ENCODE measurements at regions not wholly inside any gene's neighbourhood (a gene's known extent, or its start where the extent isn't known, plus 50 kb on each side); places are given as distances from the start of the nearest gene placed in this dataset.

DNA sequence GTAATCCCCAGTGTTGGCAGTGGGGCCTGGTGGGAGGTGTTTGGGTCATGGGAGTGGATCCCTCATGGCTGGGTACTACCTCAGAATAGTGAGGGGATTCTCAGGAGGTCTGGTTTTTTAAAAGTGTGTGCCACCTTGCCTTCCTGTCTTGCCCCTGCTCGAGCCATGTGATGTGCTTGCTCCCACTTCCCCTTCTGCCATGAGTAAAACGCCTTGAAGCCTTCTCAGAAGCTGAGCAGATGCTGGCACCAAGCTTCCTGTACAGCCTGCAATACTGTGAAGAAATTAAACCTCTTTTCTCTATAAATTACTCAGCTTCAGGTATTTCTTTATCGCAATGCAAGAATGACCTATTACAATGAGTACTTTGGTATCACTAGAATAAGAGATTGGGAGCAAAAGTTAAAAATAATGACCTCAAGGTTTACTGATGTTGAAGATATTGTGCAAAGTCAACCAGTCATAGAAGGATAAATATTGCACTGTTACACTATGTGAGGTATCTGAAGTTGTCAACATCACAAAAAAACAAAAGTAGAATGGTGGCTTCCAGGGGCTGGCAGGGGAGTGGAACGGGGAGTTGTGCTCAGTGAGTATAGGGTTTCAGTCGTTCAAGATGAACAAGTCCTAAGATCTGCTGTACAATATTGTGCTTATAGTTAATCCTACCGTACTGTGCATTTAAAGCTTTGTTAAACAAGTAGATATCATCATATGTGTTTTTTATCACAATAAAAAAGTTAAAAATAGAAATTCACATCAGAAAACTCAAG, 938.3 kb upstream of the CNTNAP5 start:
- DNase-seq, result no peak

DNA sequence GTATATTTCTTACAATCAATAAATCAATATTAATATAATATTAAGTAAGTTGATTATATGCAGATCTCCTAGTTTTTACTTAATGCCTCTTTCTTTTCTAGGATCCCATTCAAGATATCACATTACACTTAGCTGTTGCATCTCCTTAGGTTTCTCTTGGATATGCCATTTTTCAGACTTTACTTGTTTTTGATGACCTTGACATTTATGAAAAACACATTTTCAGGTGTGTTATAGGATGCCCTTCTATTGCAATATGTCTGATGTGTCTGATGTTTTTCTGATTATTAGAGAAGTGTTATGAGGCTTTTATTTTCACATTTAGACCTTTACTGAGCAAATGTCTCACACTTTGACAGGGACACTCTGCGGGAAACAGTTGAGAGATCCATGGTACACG, 933.6 kb upstream of the CNTNAP5 start:
- no peak for DNase-seq

GRCh38 chr2:123093199-123093598, 931.9 kb upstream of the CNTNAP5 start:
- no peak for DNase-seq

- DNase-seq, result no peak
Measured at GRCh38 chr2:123095219-123095835, 929.8 kb upstream of the CNTNAP5 start.

GRCh38 chr2:123098619-123099018, 926.5 kb upstream of the CNTNAP5 start:
- no peak for DNase-seq

DNA sequence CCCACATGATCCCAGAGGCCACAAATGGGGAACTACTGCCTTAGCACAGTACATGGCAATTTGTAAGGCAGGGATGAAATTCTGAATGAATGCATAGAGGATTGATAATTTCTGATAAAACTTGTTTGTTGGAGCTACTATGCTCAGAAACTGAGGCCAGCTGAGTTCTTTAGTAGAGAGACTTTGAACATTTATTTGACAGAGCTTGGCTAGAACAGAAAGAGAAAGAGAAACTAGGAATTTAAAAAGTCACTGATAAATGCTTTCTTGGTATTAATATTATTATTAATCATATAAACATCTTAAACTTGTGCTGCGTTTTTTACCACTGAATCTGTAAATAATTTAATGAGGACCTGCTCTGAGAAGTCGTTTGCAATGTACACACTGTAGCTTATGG, 923.7 kb upstream of the CNTNAP5 start:
- no peak for DNase-seq

DNA sequence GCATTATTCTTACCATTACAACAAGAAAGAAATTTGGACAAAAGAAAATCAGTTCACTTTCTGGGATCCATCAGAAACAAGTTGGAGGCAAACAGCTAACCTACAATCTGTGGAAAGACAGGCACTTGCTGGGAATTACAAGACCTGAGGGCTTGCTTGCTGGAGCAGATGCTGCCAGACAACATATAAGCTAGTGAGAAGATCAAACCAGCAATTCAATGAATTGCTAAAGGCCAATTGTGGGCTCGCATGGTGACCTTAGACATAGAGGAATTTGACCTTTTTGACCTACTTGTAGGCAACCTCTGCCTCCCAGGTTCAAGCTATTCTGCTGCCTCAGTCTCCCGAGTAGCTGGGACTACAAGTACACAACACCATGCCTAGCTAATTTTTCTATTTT, 921.2 kb upstream of the CNTNAP5 start:
- no peak for DNase-seq

DNA sequence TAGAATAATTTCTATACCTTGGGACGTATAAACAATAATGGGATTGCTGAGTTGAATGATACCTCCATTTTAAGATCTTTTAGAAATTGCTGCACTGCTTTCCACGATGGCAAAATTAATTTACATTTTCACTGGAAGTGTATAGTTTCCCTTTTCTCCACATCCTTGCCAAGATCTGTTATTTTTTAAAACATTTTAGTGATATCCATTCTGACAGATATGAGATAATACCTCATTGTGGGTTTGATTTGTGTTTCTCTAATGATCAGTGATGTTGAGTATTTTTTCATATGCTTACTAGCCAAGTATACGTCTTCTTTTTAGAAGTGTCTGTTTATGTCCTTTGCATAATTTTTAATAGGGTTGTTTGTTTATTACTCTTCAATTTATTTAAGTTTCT, 908.5 kb upstream of the CNTNAP5 start:
- DNase-seq, result no peak

- DNase-seq, result no peak
Measured at GRCh38 chr2:123127236-123127635, 897.9 kb upstream of the CNTNAP5 start.

DNA sequence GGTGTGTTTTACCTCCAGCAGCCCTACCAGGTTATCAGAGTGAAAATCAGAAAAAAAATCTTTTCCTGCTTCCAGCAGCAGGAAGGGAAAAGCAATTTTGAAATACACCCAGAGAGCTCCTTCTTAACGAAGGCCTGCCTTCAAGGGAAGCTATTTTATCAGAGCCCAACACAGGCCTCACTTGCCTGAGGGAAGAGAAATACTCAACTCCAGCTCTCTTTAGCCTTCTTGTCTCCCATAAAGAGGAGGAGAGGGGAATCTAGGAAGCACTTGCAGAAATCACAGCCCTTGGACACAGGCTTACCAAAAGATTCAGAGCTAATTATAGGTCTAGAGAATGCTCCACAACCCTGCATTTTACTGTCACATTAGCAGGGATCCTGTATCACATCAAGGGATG, 896.1 kb upstream of the CNTNAP5 start:
- no peak for DNase-seq

DNA sequence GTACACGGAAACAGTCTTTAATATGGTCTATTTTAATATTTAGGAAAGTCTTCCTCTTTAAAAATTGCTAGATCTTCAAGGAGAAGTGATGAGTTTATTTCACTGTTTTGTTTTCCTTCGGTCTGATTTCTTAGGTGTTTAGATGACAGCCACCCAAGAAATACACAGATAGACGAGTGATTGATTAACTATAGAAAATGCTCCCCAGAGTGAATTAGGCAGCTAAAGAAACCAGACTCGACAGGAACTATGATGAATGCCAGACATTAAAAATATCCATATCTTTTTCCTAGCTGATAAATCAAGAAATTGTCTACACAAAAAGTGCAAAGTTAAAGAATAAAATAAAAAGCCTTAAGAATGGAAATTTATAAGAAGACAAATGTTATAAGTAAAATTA, 888.7 kb upstream of the CNTNAP5 start:
- DNase-seq, result no peak

- no peak for DNase-seq
Measured at GRCh38 chr2:123144082-123144481, 881.0 kb upstream of the CNTNAP5 start.

DNA sequence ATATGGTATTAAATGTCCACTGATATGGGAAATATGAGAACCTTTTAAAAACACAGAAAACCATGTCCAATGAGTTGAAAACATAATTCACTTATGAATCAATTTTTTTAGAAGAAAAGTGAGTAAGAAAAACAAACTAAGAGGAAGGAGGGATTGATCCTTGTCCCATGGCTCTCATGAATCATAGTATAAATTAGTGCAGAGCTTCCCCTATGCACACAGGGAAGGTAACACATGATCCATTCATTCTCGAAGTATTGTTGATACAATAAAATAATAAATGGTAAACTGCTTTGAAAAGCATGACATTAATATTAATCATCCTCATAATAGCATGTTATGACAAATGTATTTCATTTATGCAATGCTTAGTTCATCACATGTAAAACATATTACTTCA, 872.0 kb upstream of the CNTNAP5 start:
- DNase-seq, result no peak

GRCh38 chr2:123154195-123154594, 870.9 kb upstream of the CNTNAP5 start:
- no peak for DNase-seq

DNA sequence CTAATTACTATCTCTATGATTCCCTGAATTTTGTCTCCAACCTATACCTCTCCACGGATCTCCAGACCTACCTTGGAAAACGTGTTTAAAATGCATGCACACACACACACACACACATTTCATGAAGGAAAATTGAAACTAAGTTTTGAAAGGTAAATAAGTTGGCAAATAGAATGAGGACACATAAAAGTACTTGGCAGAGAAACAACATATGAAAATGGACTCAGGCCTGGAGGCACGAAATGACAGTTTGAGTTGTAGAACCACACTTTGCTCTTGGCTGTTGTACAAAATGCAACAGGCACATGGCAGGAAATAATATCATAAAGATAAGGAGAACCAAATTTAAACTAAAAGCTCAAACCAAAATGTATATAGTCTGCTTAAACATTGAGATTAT, 868.1 kb upstream of the CNTNAP5 start:
- DNase-seq, result no peak

- no peak for DNase-seq
Measured at GRCh38 chr2:123162400-123163016, 862.6 kb upstream of the CNTNAP5 start.

GRCh38 chr2:123163398-123163797, 861.7 kb upstream of the CNTNAP5 start:
- no peak for DNase-seq

DNA sequence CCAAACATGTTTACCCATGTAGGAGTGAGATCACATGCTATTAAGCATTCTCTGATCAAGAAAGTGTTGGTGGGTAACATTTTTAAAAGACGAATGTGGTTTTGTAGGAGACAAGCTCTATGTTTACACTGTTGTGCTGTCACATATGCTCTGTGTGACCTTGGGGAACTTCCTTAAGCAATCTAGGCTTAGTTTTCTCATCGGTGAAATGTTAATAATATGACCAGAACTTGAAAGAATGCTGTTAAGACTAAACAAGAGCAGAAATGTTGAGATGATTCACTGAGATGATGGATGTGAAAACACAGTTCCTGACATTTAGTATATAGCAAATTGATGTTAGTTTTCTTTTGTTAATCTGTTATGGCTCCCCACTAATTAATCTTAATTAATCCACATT, 860.9 kb upstream of the CNTNAP5 start:
- no peak for DNase-seq

GRCh38 chr2:123165616-123166015, 859.5 kb upstream of the CNTNAP5 start:
- DNase-seq, result no peak

GRCh38 chr2:123179526-123179925, 845.6 kb upstream of the CNTNAP5 start:
- DNase-seq, result no peak

- no peak for DNase-seq
Measured at GRCh38 chr2:123195957-123196356, 829.1 kb upstream of the CNTNAP5 start.

DNA sequence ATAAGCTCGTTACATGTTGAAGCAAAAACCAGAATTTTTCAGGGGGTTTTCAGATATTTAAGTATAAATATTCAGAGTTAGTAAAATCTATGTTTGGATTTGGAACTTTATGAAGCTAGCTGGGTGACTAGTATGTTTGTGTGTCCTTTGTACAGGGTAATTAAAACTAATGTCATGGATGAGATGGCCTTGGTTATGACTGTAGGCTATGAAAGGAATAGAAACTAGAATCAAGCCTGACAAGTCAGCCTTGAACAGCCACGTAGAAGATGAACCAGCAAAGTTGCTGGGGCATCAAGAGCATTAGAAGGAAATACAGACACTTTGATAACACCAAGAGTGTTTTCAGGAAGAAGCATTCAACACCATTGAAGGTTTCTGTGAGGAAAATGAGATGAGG, 825.1 kb upstream of the CNTNAP5 start:
- DNase-seq, result no peak

DNA sequence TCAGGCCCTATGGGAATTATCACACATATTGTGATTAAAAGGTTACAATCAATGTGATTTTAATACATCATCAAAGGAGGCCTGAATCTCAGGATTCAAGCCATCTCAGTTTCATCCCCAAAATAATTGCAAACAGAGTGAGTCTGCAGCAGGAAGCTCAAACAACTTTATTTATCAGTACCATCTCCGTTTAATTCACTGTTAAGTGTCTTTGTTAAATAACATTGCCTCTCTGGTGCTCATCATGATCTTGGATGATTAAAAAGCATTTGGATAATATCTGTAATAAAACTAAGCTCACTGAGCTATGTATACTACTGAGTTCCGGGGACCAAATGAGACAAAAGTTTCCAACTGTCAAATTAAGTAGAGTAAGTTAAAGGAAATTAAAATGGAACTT, 817.8 kb upstream of the CNTNAP5 start:
- DNase-seq, result no peak

GRCh38 chr2:123209202-123209601, 815.9 kb upstream of the CNTNAP5 start:
- no peak for DNase-seq

DNA sequence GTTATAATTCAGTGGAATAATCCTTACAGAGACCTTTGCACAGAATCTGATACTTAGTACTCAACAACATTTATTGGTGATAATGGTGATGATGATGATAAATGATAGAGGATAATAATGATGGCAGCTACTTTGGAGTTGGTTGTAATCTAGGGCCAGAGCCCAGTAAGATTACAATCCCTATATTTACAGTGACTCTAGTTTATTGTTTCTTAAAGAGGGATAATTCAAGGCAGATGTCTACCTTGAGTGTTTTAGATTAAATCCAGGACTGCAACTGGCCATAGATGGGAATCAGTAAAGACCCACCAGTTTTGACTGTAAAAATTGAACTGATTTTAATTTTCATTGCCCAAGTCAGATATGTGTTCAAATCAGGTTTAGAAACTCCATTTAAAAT, 813.9 kb upstream of the CNTNAP5 start:
- DNase-seq, result no peak
